ENCODE measurements at regions not wholly inside any gene's neighbourhood (a gene's known extent, or its start where the extent isn't known, plus 50 kb on each side); places are given as distances from the start of the nearest gene placed in this dataset.

DNA sequence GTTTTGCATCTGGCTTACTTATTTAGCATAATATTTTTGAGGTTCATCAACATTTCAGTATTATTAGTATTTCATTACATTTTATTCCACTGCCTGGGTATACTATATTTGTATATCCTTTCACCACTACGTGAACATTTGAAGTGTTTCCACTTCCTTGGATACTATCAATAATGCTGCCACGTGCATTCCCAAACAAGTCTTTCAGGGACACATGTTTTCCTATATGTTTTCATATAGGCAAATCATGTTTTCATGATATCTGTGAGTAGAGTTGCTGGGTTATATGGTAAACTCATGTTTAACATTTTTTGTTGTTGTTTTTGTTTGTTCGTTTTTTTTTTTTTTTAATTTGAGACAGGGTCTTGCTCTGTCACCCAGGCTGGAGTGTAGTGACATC lies 380.1 kb downstream of the OMA1 start:
- TF ChIP-seq, protein P1, sequence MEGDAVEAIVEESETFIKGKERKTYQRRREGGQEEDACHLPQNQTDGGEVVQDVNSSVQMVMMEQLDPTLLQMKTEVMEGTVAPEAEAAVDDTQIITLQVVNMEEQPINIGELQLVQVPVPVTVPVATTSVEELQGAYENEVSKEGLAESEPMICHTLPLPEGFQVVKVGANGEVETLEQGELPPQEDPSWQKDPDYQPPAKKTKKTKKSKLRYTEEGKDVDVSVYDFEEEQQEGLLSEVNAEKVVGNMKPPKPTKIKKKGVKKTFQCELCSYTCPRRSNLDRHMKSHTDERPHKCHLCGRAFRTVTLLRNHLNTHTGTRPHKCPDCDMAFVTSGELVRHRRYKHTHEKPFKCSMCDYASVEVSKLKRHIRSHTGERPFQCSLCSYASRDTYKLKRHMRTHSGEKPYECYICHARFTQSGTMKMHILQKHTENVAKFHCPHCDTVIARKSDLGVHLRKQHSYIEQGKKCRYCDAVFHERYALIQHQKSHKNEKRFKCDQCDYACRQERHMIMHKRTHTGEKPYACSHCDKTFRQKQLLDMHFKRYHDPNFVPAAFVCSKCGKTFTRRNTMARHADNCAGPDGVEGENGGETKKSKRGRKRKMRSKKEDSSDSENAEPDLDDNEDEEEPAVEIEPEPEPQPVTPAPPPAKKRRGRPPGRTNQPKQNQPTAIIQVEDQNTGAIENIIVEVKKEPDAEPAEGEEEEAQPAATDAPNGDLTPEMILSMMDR (conservative IDR thresholded peaks at IDR 0.05 in 1 of 2, IDR thresholded peaks at IDR 0.05 in 1 of 2; ENCODE audit: extremely low read depth in 1 of 2, insufficient read depth in 1 of 2, low read depth in 1 of 2, low read length in 2 of 2) = no peak
- no peak for TF ChIP-seq EZH2 (IDR thresholded peaks at IDR 0.05; ENCODE audit: borderline replicate concordance, low read length)

All from mammary epithelial cell (primary cell).